Body of pancreas (tissue), 4 donors: ENCODE measurements at regions not wholly inside any gene's neighbourhood (a gene's known extent, or its start where the extent isn't known, plus 50 kb on each side); places are given as distances from the start of the nearest gene placed in this dataset.

ENCODE experiments used
- ATAC-seq: fragments of 150-250 bp; one replicate; pipeline ENCODE4 v1.9.1; 2016
- DNase-seq, 4 donors: peaks; one replicate each; pipeline ENCODE4 v3.0.0-alpha.2; 2019
- H3K27ac ChIP-seq, 4 donors: fragments of 200-600 bp; sonication (generic); 1 replicate in 3 of 4; 2 replicates in 1 of 4; pipeline versions ENCODE4 v1.5.1 to v1.6.1; 2016 to 2019; ENCODE audit warnings: mild to moderate bottlenecking in 1 of 4, mixed read lengths in 1 of 4, moderate library complexity in 1 of 4
- H3K27me3 ChIP-seq, 2 donors: fragments of 200-600 bp; sonication (generic); one replicate each; pipeline ENCODE4 v1.6.0; 2016; ENCODE audit warnings: mild to moderate bottlenecking in 1 of 2
- H3K36me3 ChIP-seq, 2 donors: fragments of 200-600 bp; sonication (generic); replicated peaks in 1 of 2; 2 replicates each; pipeline ENCODE4 v1.5.1; 2016; ENCODE audit warnings: low read depth in 2 of 2; ENCODE audit not compliant: insufficient read depth in 1 of 2
- H3K4me1 ChIP-seq: fragments of 200-600 bp; sonication (generic); one replicate; pipeline ENCODE4 v1.6.0; 2016
- H3K4me3 ChIP-seq, 2 donors: fragments of 200-600 bp; sonication (generic); 1 replicate in 1 of 2; 2 replicates in 1 of 2; pipeline ENCODE4 v1.5.1; 2016 to 2019
- H3K9me3 ChIP-seq, 3 donors: fragments of 200-600 bp; sonication (generic); 1 replicate in 2 of 3; 2 replicates in 1 of 3; pipeline ENCODE4 v1.5.1; 2016
- POLR2A ChIP-seq, 3 donors: fragments of 450-650 bp; IDR thresholded peaks; one replicate each; pipeline ENCODE4 v1.6.1; 2016; ENCODE audit warnings: antibody characterized with exemption in 3 of 3, mild to moderate bottlenecking in 2 of 3
- WGBS, 2 donors: methylation state at CpG; one replicate each; pipeline ENCODE4 v1.1.5; 2017; 5-methylcytosine and 5-hydroxymethylcytosine counted together
- intact Hi-C: fragments of 100-400 bp; cut with DNase I; formaldehyde crosslinking; loops from one replicate; pipeline ENCODE4 v1.15.1; 2023
- TF ChIP-seq, protein P1 (sequence below), 7 experiments: fragments of 450-650 bp in 4 of 7; fragments of 200-600 bp in 3 of 7; sonication (generic) in 3 of 7; IDR thresholded peaks; one replicate each; pipeline ENCODE4 v1.5.1; 2016 to 2019; ENCODE audit warnings: antibody characterized with exemption in 7 of 7

DNA sequence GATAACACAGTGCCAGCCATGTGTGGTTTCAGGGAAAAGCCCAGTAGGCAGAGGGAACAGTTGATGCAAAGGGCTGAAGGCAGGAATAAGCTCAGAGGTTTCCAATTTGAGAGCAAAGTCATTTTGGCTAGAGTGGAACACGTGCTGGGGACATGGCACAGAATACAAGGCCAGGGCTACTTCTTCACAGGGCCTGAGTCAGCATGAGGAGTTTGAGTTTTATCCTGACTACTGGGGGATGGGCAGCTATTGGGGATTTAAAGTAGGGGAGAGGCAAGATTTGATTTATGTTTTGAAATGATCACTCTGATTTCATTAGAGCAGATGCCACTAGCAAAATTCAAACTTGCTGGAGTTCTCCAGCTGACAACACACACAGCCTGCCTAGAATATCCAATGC, 241.1 kb upstream of the CSF3R start:
- intact Hi-C loops: no loop called here
- TF ChIP-seq, protein P1, sequence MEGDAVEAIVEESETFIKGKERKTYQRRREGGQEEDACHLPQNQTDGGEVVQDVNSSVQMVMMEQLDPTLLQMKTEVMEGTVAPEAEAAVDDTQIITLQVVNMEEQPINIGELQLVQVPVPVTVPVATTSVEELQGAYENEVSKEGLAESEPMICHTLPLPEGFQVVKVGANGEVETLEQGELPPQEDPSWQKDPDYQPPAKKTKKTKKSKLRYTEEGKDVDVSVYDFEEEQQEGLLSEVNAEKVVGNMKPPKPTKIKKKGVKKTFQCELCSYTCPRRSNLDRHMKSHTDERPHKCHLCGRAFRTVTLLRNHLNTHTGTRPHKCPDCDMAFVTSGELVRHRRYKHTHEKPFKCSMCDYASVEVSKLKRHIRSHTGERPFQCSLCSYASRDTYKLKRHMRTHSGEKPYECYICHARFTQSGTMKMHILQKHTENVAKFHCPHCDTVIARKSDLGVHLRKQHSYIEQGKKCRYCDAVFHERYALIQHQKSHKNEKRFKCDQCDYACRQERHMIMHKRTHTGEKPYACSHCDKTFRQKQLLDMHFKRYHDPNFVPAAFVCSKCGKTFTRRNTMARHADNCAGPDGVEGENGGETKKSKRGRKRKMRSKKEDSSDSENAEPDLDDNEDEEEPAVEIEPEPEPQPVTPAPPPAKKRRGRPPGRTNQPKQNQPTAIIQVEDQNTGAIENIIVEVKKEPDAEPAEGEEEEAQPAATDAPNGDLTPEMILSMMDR (IDR thresholded peaks at IDR 0.05): no peak
- no peaks in the 10 kb centered on the region for H3K9me3 ChIP-seq
- ATAC-seq (no peak), DNase-seq (no peak)
- H3K4me1 ChIP-seq: no peaks in the 10 kb centered on the region
- H3K27ac ChIP-seq: no peak overlapping the region
- H3K36me3 ChIP-seq: no peaks in the 10 kb centered on the region
- H3K27me3 ChIP-seq: no peaks in the 10 kb centered on the region
- no peak overlapping the region for H3K4me3 ChIP-seq
- WGBS, 2 donors: 14 to 42% methylated on average over 1 of the region's 1 CpG

DNA sequence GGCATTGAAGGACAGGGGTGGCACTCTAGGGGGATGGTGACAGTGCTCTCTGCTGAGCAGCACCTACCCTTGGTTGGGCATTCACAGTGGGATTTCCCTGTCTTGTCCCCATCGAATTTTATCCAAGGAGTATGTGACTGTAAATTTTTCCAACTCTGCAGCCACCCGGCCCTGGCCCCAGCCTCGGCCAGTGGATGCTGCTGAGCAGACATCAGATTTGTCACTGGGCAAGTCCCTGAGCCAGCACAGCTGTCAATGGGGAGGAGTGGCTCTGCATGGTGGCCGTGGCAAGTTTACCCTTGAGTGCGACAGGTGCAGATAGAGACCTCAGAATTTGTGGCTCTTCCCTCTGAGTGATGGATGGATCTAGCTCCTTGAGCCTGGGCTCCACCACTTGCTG, 240.2 kb upstream of the CSF3R start:
- Histone ChIP-seq H3K27me3 (no peaks in the 10 kb centered on the region), H3K36me3 (no peaks in the 10 kb centered on the region), H3K4me1 (no peaks in the 10 kb centered on the region), H3K27ac (no peak overlapping the region), H3K9me3 (no peaks in the 10 kb centered on the region), H3K4me3 (no peak overlapping the region)
- intact Hi-C loops: no loop called here
- WGBS, 2 donors: 18 to 49% methylated on average over 4 to 5 of the region's 5 CpGs
- no peak for ATAC-seq
- TF ChIP-seq, protein P1 (IDR thresholded peaks at IDR 0.05): no peak
- TF ChIP-seq POLR2A (IDR thresholded peaks at IDR 0.05): no peak
- DNase-seq: no peak

DNA sequence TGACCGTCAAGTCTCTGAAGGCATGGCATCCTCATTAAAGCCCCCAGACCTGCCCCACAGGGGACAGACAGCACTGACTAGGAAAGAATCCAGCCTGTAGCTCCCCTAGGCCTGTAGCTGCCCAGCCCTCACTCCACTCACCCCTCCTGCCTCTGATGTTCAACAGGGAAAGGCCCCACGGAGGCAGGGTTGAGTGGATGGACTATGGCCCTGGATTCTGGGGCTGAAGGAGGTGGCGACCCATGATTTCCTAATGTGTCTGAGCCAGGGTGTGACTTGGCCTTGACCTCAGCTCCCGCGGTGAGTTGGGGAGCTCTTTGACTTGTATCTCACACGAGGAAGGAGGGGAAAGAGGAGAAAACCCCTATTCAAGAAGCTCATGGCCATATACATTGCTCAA, 238.5 kb upstream of the CSF3R start:
- no peak overlapping the region for H3K27ac ChIP-seq
- TF ChIP-seq POLR2A (IDR thresholded peaks at IDR 0.05): no peak
- TF ChIP-seq, protein P1 (IDR thresholded peaks at IDR 0.05): no peak
- ATAC-seq (no peak), DNase-seq (no peak)
- no peak overlapping the region for H3K4me3 ChIP-seq
- H3K9me3 ChIP-seq: no peaks in the 10 kb centered on the region
- no peaks in the 10 kb centered on the region for H3K27me3 ChIP-seq
- intact Hi-C loops: no loop called here
- 48 to 61% methylated on average over 6 of the region's 6 CpGs for WGBS, 2 donors
- H3K4me1 ChIP-seq: no peaks in the 10 kb centered on the region
- H3K36me3 ChIP-seq: no peaks in the 10 kb centered on the region

DNA sequence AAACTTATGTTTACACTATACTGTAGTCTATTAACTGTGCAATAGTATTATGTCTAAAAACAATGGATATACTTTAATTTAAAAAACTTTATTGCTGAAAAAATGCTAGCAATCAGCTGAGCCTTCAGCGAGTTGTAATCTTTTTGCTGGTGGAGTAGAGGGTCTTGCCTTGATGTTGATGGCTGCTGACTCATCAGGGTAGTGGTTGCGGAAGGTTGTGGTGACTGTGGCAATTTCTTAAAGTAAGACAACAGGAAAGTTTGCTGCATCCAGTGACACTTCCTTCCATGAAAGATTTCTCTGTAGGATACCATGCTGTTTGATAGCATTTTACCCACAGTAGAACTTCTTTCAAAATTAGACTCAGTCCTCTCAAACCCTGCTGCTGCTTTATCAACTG, 234.7 kb upstream of the CSF3R start:
- H3K4me1 ChIP-seq: no peaks in the 10 kb centered on the region
- H3K27me3 ChIP-seq: no peaks in the 10 kb centered on the region
- no peaks in the 10 kb centered on the region for H3K9me3 ChIP-seq
- H3K36me3 ChIP-seq: no peaks in the 10 kb centered on the region
- intact Hi-C loops: no loop called here
- no peak overlapping the region for H3K4me3 ChIP-seq
- WGBS, 2 donors: 55 to 72% methylated on average over 2 of the region's 2 CpGs
- TF ChIP-seq POLR2A (IDR thresholded peaks at IDR 0.05): no peak
- TF ChIP-seq, protein P1 (IDR thresholded peaks at IDR 0.05): no peak
- DNase-seq (no peak), ATAC-seq (no peak)
- no peak overlapping the region for H3K27ac ChIP-seq

DNA sequence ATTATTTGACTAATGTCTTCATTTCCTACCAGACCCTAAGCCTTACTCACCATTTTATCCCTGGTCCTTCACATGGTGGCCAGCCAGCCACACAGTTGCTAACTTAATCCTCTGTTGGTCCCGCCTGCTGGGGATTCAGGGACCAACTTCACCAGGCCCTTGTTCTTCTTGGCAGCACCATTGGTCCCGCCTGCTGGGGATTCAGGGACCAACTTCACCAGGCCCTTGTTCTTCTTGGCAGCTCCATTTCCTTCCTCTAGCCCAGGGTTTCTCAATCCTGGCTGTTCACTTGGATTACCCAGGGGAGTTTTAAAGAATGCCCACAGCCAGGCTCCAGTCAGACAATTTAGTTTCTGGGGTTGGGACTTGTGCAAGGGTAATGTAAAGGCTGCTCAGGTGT, 233.1 kb upstream of the CSF3R start:
- H3K27me3 ChIP-seq: no peaks in the 10 kb centered on the region
- no peak for TF ChIP-seq POLR2A (IDR thresholded peaks at IDR 0.05)
- TF ChIP-seq, protein P1 (IDR thresholded peaks at IDR 0.05): no peak
- DNase-seq (no peak), ATAC-seq (no peak)
- no peaks in the 10 kb centered on the region for H3K4me1 ChIP-seq
- no peaks in the 10 kb centered on the region for H3K36me3 ChIP-seq
- intact Hi-C loops: no loop called here
- WGBS, 2 donors: 43 to 70% methylated on average over 2 of the region's 2 CpGs
- H3K9me3 ChIP-seq: no peaks in the 10 kb centered on the region
- no peak overlapping the region for H3K4me3 ChIP-seq
- no peak overlapping the region for H3K27ac ChIP-seq
